Smooth muscle cell (in vitro differentiated cells): ENCODE measurements at regions not wholly inside any gene's neighbourhood (a gene's known extent, or its start where the extent isn't known, plus 50 kb on each side); places are given as distances from the start of the nearest gene placed in this dataset.
"Not testable (repeated sequence)": the region's sequence is repeated elsewhere in the genome, so short reads cannot be mapped to it uniquely, and the experiment has no call there.

ENCODE experiments used
- DNase-seq: peaks from one replicate; lab custom pipeline; 2025; ENCODE audit not compliant: unreplicated experiment; lab: John Stamatoyannopoulos, UW
- H2AFZ ChIP-seq: fragments of 200-600 bp; sonication (generic); 2 replicates; pipeline ENCODE4 v1.6.0; 2016; ENCODE audit warnings: antibody characterized with exemption, low read depth, mild to moderate bottlenecking
- H3F3A ChIP-seq: fragments of 200-600 bp; sonication (generic); 2 replicates; pipeline ENCODE4 v1.6.0; 2017; ENCODE audit warnings: antibody characterized with exemption, low read depth
- H3K27ac ChIP-seq: fragments of 200-600 bp; sonication (generic); 2 replicates; pipeline ENCODE4 v1.5.1; 2016; ENCODE audit warnings: low read depth, mild to moderate bottlenecking
- H3K27me3 ChIP-seq: fragments of 200-600 bp; sonication (generic); 2 replicates; pipeline ENCODE4 v1.6.1; 2016; ENCODE audit warnings: low read depth, mild to moderate bottlenecking
- H3K36me3 ChIP-seq: fragments of 200-600 bp; sonication (generic); 2 replicates; pipeline ENCODE4 v1.5.1; 2016; ENCODE audit warnings: low read depth
- H3K4me1 ChIP-seq: fragments of 200-600 bp; sonication (generic); 2 replicates; pipeline ENCODE4 v1.5.1; 2016; ENCODE audit warnings: low read depth
- H3K4me2 ChIP-seq: fragments of 200-600 bp; sonication (generic); 2 replicates; pipeline ENCODE4 v1.6.0; 2016; ENCODE audit warnings: mild to moderate bottlenecking
- H3K4me3 ChIP-seq: fragments of 200-600 bp; sonication (generic); 2 replicates; pipeline ENCODE4 v1.5.1; 2016; ENCODE audit warnings: mild to moderate bottlenecking
- H3K79me2 ChIP-seq: fragments of 200-600 bp; sonication (generic); 2 replicates; pipeline ENCODE4 v1.6.0; 2016; ENCODE audit warnings: low read depth, mild to moderate bottlenecking
- H3K9ac ChIP-seq: fragments of 200-600 bp; sonication (generic); 2 replicates; pipeline ENCODE4 v1.6.0; 2016; ENCODE audit warnings: low read depth
- H3K9me3 ChIP-seq: fragments of 200-600 bp; sonication (generic); replicated peaks from 2 replicates; pipeline ENCODE4 v1.5.1; 2016; ENCODE audit warnings: low read depth
- H4K20me1 ChIP-seq: fragments of 200-600 bp; sonication (generic); 2 replicates; pipeline ENCODE4 v1.6.0; 2016; ENCODE audit warnings: low read depth
- WGBS: methylation state at CpG from one replicate; pipeline ENCODE4 v1.1.7; 2016; ENCODE audit warnings: low lambda C conversion rate; 5-methylcytosine and 5-hydroxymethylcytosine counted together
- TF ChIP-seq, protein P1 (sequence below): fragments of 200-600 bp; sonication (generic); IDR thresholded peaks from 2 replicates; pipeline ENCODE4 v1.5.1; 2017; ENCODE audit warnings: borderline replicate concordance, mild to moderate bottlenecking, antibody characterized with exemption; ENCODE audit not compliant: insufficient read depth, poor library complexity, severe bottlenecking

DNA sequence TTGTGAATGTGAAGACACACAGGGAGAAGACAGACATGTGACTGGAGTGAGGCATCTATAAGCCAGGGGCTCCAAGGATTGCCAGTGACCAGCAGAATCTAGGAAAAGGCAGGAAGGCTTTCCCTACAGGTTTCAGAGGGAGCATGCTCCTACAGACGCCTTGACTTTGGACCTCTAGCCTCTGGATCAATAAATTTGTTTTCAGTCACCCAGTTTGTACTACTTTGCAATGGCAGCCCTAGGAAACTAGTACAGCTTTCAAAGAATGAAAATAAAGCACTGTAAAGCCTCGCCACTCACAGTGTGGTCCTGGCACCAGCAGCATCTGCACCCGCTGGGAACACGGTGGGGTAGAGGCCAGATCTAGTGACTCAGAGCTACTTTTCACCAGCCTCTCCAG is 510.0 kb downstream of the LTN1 start:
- Histone ChIP-seq H2AFZ (no peak overlapping the region), H3K4me2 (no peak overlapping the region), H3K9ac (no peak overlapping the region), H3K4me1 (no peaks in the 10 kb centered on the region), H3K36me3 (no peaks in the 10 kb centered on the region), H3K4me3 (no peak overlapping the region), H3K27me3 (no peaks in the 10 kb centered on the region), H3F3A (no peaks in the 10 kb centered on the region), H3K9me3 (no peaks in the 10 kb centered on the region), H4K20me1 (no peaks in the 10 kb centered on the region), H3K27ac (no peak overlapping the region), H3K79me2 (no peaks in the 10 kb centered on the region)
- DNase-seq = no peak
- 91% methylated on average over 4 of the region's 4 CpGs for whole genome bisulfite sequencing
- TF ChIP-seq, protein P1, sequence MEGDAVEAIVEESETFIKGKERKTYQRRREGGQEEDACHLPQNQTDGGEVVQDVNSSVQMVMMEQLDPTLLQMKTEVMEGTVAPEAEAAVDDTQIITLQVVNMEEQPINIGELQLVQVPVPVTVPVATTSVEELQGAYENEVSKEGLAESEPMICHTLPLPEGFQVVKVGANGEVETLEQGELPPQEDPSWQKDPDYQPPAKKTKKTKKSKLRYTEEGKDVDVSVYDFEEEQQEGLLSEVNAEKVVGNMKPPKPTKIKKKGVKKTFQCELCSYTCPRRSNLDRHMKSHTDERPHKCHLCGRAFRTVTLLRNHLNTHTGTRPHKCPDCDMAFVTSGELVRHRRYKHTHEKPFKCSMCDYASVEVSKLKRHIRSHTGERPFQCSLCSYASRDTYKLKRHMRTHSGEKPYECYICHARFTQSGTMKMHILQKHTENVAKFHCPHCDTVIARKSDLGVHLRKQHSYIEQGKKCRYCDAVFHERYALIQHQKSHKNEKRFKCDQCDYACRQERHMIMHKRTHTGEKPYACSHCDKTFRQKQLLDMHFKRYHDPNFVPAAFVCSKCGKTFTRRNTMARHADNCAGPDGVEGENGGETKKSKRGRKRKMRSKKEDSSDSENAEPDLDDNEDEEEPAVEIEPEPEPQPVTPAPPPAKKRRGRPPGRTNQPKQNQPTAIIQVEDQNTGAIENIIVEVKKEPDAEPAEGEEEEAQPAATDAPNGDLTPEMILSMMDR = no peak

DNA sequence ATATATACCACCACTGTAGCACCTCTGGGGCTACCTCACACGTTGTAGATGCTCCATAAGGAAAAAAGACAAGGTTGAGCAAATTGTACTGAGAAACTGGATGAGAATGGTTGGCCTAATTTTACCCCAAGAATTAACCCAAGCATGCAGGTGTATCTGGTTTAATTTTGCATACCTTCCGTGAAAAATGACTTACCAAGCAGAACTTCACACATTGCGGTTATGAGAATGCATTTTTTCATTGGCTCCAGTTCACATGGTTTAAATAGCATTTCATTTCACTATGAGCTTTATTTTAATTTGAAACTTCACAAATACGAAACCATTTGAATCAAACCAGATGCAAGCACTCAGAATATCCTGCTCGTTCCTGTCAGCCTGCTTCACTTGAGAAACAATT is 512.2 kb downstream of the LTN1 start:
- H3K4me1 ChIP-seq = no peaks in the 10 kb centered on the region
- H3K27ac ChIP-seq = no peak overlapping the region
- H3K36me3 ChIP-seq = no peaks in the 10 kb centered on the region
- no peak overlapping the region for H3K4me3 ChIP-seq
- no peaks in the 10 kb centered on the region for H3K27me3 ChIP-seq
- H3F3A ChIP-seq = no peaks in the 10 kb centered on the region
- H3K79me2 ChIP-seq = no peaks in the 10 kb centered on the region
- no peaks in the 10 kb centered on the region for H4K20me1 ChIP-seq
- H3K9me3 ChIP-seq = no peaks in the 10 kb centered on the region
- H2AFZ ChIP-seq = no peak overlapping the region
- WGBS = 70% methylated on average over 5 of the region's 5 CpGs
- H3K4me2 ChIP-seq = no peak overlapping the region
- H3K9ac ChIP-seq = no peak overlapping the region
- no peak for DNase-seq
- TF ChIP-seq, protein P1 = no peak

DNA sequence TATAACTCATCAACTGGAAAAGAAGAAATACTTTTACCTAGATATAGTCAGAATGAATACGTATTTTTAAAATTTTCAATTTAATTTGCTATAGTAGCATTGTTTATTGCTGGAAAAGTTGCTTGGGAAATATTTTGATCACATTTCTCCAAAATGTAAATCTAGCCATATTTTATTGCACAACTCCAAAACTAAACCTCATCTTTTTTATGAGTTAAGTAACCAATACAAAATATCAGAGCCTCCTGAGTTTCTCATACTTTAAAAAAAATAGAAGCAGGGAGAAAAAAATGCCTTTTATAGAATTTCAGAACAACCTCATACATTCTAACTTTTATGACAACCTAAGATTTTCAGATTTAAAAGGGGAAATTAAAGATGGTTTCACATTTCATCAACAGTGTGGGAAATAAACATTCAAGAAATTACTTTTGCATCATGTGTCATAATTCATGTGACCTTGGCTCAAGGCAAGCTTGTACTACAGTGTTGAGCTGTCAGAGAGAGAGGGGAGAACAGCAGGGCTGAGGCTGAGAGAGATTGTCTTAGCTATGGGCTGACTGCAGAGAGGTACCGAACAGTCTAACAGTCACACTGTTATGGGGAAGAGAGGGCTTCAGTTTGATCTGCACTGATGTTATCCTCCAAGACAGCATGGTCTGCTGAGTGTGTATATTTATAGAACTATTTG is 519.0 kb downstream of the LTN1 start:
- Histone ChIP-seq H3K9ac (no peak overlapping the region), H3K27me3 (no peaks in the 10 kb centered on the region), H4K20me1 (no peaks in the 10 kb centered on the region), H3K36me3 (no peaks in the 10 kb centered on the region), H3K4me2 (no peak overlapping the region), H3F3A (no peaks in the 10 kb centered on the region), H3K4me1 (no peaks in the 10 kb centered on the region), H3K9me3 (no peaks in the 10 kb centered on the region), H3K79me2 (no peaks in the 10 kb centered on the region), H3K4me3 (no peak overlapping the region), H3K27ac (no peak overlapping the region), H2AFZ (no peak overlapping the region)
- no peak for DNase-seq
- WGBS = 87% methylated on average over 2 of the region's 2 CpGs
- TF ChIP-seq, protein P1 = no peak

DNA sequence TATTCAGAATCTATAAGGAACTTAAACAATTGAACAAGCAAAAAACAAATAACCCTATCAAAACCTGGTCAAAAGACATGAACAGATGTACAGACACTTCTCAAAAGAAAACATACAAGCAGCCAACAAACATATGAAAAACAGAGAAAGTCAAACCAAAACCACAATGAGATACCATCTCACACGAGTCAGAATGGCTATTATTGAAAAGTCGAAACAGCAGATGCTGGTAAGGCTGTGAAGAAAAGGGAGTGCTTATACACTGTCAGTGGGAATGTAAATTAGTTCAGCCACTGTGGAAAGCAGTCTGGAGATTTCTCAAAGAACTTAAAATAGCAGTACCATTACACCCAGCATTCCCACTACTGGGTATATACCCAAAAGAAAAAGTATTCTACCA is 520.1 kb downstream of the LTN1 start:
- WGBS = 31% methylated on average over 2 of the region's 2 CpGs
- not testable (repeated sequence) for H3K4me1 ChIP-seq, H3K79me2 ChIP-seq, H4K20me1 ChIP-seq, H2AFZ ChIP-seq, H3K36me3 ChIP-seq, H3K4me3 ChIP-seq, H3K9ac ChIP-seq, H3K9me3 ChIP-seq, DNase-seq, H3F3A ChIP-seq, H3K4me2 ChIP-seq, H3K27ac ChIP-seq, H3K27me3 ChIP-seq
